Astrocyte of the spinal cord (primary cell): ENCODE measurements at regions not wholly inside any gene's neighbourhood (a gene's known extent, or its start where the extent isn't known, plus 50 kb on each side); places are given as distances from the start of the nearest gene placed in this dataset.
"Not testable (repeated sequence)": the region's sequence is repeated elsewhere in the genome, so short reads cannot be mapped to it uniquely, and the experiment has no call there.

Experiments used
- DNase-seq: peaks from one replicate; pipeline ENCODE4 v3.0.0; 2011; ENCODE audit warnings: low read depth, low spot score
- H3K4me3 ChIP-seq: 2 replicates; pipeline ENCODE4 v1.5.1; 2011; ENCODE audit warnings: low read depth, mild to moderate bottlenecking, low read length, moderate library complexity
- CTCF ChIP-seq: IDR thresholded peaks from 2 replicates; pipeline ENCODE4 v1.5.1; 2012; ENCODE audit warnings: low read depth, mild to moderate bottlenecking, low read length, inconsistent platforms
- in situ Hi-C: cut with HindIII; loops from 2 replicates; pipeline ENCODE4 v1.10.0; 2017; ENCODE audit warnings: low sequenced_read_pairs

GRCh38 chr13:82458169-82458568 is 1424.1 kb downstream of the SLITRK1 start:
- in situ Hi-C loops, result no loop called here
- TF ChIP-seq CTCF, result no peak
- no peak for DNase-seq
- no peak overlapping the region for H3K4me3 ChIP-seq

GRCh38 chr13:82457548-82457947 is 1424.7 kb downstream of the SLITRK1 start:
- in situ Hi-C loops, DNase-seq: not testable (repeated sequence)

GRCh38 chr13:82447416-82448077 is 1434.7 kb downstream of the SLITRK1 start:
- in situ Hi-C loops, result no loop called here
- no peak for DNase-seq
- H3K4me3 ChIP-seq, result no peak overlapping the region
- TF ChIP-seq CTCF, result no peak

More at GRCh38 chr13:82457548-82457947, 1424.7 kb downstream of the SLITRK1 start:
- H3K4me3 ChIP-seq, result not testable (repeated sequence)

GRCh38 chr13:82439159-82439904 is 1442.9 kb downstream of the SLITRK1 start:
- no peak for TF ChIP-seq CTCF
- H3K4me3 ChIP-seq, result no peak overlapping the region
- DNase-seq, result no peak
- in situ Hi-C loops, result no loop called here

- no peak for TF ChIP-seq CTCF
- H3K4me3 ChIP-seq, result no peak overlapping the region
- in situ Hi-C loops, result no loop called here
- DNase-seq, result no peak
Observed at GRCh38 chr13:82438320-82438719, 1444.0 kb downstream of the SLITRK1 start.

GRCh38 chr13:82436099-82436585 is 1446.1 kb downstream of the SLITRK1 start:
- DNase-seq, result no peak
- TF ChIP-seq CTCF, result no peak
- in situ Hi-C loops, result no loop called here
- H3K4me3 ChIP-seq, result no peak overlapping the region

GRCh38 chr13:82432949-82433348 is 1449.3 kb downstream of the SLITRK1 start:
- TF ChIP-seq CTCF, result no peak
- H3K4me3 ChIP-seq, result no peak overlapping the region
- DNase-seq, result no peak
- in situ Hi-C loops, result no loop called here
